Frontal cortex (tissue), 3 donors: ENCODE measurements at regions not wholly inside any gene's neighbourhood (a gene's known extent, or its start where the extent isn't known, plus 50 kb on each side); places are given as distances from the start of the nearest gene placed in this dataset.

Experiments
- DNase-seq, 2 donors: peaks; one replicate each; pipeline ENCODE4 v3.0.0; 2012; ENCODE audit warnings: low spot score in 2 of 2
- FAIRE-seq: peaks from 2 replicates; lab custom pipeline; 2012; peaks lifted over from hg19 to GRCh38; lab: Jason Lieb, UNC
- donor health status: control.
- donor health status: control.
- donor health status: control.

- no peak for FAIRE-seq
- no peak for DNase-seq
Measured at GRCh38 chr22:47476231-47476630, 713.8 kb downstream of the TBC1D22A start.

GRCh38 chr22:47474895-47475294 is 712.4 kb downstream of the TBC1D22A start:
- DNase-seq (no peak), FAIRE-seq (no peak)

- no peak for FAIRE-seq
Measured at GRCh38 chr22:47474464-47474863, 712.0 kb downstream of the TBC1D22A start.

GRCh38 chr22:47472636-47473035 is 710.2 kb downstream of the TBC1D22A start:
- no peak for FAIRE-seq
- no peak for DNase-seq

More at GRCh38 chr22:47474464-47474863, 712.0 kb downstream of the TBC1D22A start:
- DNase-seq, result no peak

GRCh38 chr22:47471406-47471805 is 709.0 kb downstream of the TBC1D22A start:
- no peak for DNase-seq
- no peak for FAIRE-seq

- FAIRE-seq (no peak), DNase-seq (no peak)
Measured at GRCh38 chr22:47465809-47466208, 703.4 kb downstream of the TBC1D22A start.

- DNase-seq (no peak), FAIRE-seq (no peak)
Measured at GRCh38 chr22:47465222-47465621, 702.8 kb downstream of the TBC1D22A start.

- FAIRE-seq (no peak), DNase-seq (no peak)
Measured at GRCh38 chr22:47463220-47463619, 700.8 kb downstream of the TBC1D22A start.

GRCh38 chr22:47460861-47461260 is 698.4 kb downstream of the TBC1D22A start:
- DNase-seq, result no peak
- no peak for FAIRE-seq

GRCh38 chr22:47460176-47460575 is 697.7 kb downstream of the TBC1D22A start:
- DNase-seq (no peak), FAIRE-seq (no peak)

GRCh38 chr22:47458348-47458747 is 695.9 kb downstream of the TBC1D22A start:
- DNase-seq, result no peak
- no peak for FAIRE-seq

- FAIRE-seq, result no peak
Measured at GRCh38 chr22:47457509-47458300, 695.3 kb downstream of the TBC1D22A start.

GRCh38 chr22:47457021-47457420 is 694.6 kb downstream of the TBC1D22A start:
- no peak for FAIRE-seq

More at GRCh38 chr22:47457509-47458300, 695.3 kb downstream of the TBC1D22A start:
- no peak for DNase-seq

GRCh38 chr22:47456031-47456430 is 693.6 kb downstream of the TBC1D22A start:
- FAIRE-seq (no peak), DNase-seq (no peak)

More at GRCh38 chr22:47457021-47457420, 694.6 kb downstream of the TBC1D22A start:
- no peak for DNase-seq

GRCh38 chr22:47453049-47453448 is 690.6 kb downstream of the TBC1D22A start:
- FAIRE-seq (no peak), DNase-seq (no peak)

GRCh38 chr22:47452184-47452583 is 689.7 kb downstream of the TBC1D22A start:
- DNase-seq (no peak), FAIRE-seq (no peak)

GRCh38 chr22:47450876-47451475 is 688.5 kb downstream of the TBC1D22A start:
- FAIRE-seq, result no peak
- DNase-seq, result peak in 1 of 2 donors; percentile 38

GRCh38 chr22:47449508-47450270 is 687.2 kb downstream of the TBC1D22A start:
- FAIRE-seq (no peak), DNase-seq (no peak)

GRCh38 chr22:47448231-47449223 is 686.1 kb downstream of the TBC1D22A start:
- no peak for DNase-seq
- no peak for FAIRE-seq
